D721Med (cell line): ENCODE measurements at regions not wholly inside any gene's neighbourhood (a gene's known extent, or its start where the extent isn't known, plus 50 kb on each side); places are given as distances from the start of the nearest gene placed in this dataset.
"Not testable (repeated sequence)": the region's sequence is repeated elsewhere in the genome, so short reads cannot be mapped to it uniquely, and the experiment has no call there.

Experiments used
- DNase-seq: peaks from one replicate; pipeline ENCODE4 v3.0.0; 2011; ENCODE audit warnings: low spot score; ENCODE audit not compliant: insufficient read length
- FAIRE-seq: peaks from 2 replicates; lab custom pipeline; 2011; peaks lifted over from hg19 to GRCh38; lab: Jason Lieb, UNC
- TF ChIP-seq, protein P1 (sequence below): IDR thresholded peaks from 2 replicates; pipeline ENCODE4 v1.5.1; 2012; ENCODE audit warnings: mild to moderate bottlenecking, control low read depth; ENCODE audit not compliant: insufficient read depth; ENCODE audit errors: missing control alignments

DNA sequence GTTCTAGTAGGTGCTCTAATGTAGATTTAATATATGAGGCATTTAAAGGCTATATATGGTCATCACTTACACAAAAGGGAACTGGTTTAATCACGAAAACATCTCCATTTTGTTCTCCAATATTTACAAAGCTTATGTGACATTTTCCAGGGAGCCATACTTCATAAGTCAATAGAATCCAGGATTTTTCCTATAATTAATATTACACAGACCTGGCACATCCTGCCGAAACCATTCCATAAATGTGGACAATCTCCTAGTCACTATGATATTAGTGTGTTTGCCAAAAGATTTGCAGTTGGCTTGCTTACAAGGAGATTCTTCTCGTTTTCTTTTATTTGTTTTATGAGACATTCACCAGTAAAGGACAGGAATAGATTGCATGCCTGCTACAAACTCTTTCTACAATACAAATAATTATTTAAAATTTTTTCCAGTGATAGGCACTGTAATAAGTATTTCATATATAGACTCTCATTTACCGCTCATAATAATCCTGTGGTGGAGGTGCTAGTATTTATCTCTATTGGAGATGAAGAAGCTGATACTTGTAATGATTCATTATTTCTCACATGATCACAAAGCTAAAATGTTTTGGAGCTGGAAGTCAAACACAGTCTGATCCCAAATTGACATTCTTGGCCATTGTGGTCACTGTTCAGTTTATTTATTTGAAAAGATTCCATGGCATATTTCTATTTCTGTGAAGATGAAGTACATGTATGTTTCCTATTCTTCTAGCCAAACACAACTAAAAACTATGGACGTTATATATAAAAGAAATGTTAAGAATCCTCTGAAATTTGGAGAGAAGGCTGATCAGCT, 597.0 kb downstream of the HTR1B start:
- FAIRE-seq, result no peak
- DNase-seq, result no peak
- TF ChIP-seq, protein P1, sequence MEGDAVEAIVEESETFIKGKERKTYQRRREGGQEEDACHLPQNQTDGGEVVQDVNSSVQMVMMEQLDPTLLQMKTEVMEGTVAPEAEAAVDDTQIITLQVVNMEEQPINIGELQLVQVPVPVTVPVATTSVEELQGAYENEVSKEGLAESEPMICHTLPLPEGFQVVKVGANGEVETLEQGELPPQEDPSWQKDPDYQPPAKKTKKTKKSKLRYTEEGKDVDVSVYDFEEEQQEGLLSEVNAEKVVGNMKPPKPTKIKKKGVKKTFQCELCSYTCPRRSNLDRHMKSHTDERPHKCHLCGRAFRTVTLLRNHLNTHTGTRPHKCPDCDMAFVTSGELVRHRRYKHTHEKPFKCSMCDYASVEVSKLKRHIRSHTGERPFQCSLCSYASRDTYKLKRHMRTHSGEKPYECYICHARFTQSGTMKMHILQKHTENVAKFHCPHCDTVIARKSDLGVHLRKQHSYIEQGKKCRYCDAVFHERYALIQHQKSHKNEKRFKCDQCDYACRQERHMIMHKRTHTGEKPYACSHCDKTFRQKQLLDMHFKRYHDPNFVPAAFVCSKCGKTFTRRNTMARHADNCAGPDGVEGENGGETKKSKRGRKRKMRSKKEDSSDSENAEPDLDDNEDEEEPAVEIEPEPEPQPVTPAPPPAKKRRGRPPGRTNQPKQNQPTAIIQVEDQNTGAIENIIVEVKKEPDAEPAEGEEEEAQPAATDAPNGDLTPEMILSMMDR, result no peak

DNA sequence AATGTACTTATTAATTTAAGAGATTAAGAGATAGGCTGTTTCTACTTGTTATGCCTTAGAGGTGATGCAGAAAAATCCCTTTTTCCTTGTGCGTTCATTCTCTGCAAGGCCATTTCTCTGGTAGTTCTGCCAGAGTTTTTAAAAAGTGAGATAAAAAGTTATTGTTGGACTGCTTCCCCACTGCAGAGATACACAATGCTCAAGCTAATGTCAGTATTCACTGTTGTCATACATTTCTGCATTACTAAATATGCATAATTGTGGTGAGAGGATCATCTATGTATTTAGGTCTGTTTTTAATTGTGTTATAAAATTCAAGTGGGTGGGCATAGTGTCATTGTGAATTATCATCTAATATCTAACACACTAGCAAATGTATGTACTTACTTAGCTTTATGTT, 600.4 kb downstream of the HTR1B start:
- FAIRE-seq (no peak), DNase-seq (no peak)
- TF ChIP-seq, protein P1, result no peak

DNA sequence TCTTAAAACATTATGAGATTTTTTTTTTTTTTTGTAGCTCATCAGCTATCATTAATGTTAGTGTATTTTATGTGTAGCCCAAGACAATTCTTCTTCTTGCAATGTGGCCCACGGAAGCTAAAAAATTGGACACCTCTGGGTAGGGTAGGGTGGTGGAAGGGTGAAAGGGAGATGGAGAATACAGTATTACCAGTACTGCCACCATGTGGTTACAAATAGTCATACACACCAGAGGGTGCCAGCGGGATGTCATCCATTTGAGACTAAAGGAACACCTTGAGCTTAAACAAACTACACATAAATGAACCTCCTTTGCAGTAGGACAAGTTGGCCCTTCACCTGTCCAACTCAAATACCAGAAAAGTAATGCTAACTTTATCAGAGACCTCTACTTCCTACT, 601.9 kb downstream of the HTR1B start:
- no peak for DNase-seq
- TF ChIP-seq, protein P1, result peak; percentile 20
- FAIRE-seq, result no peak

DNA sequence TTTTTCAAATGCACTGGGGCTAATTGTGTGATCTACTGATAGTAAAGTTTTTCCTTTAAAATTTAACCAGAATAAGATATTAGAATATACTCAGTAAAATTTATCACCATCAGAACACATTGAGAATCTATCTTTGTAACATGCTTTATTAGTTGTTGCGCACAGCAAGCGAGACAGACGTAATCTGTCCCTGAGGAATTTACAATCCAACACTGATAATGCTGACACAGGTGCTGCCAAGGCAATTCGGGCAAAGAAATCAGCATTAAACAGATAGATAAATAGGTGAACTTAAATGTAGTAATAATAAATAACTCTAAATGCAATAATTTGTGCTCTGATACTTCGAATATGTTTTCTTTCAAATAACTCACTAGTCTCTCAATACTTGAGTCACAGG, 607.2 kb downstream of the HTR1B start:
- no peak for FAIRE-seq
- TF ChIP-seq, protein P1, result no peak
- no peak for DNase-seq

DNA sequence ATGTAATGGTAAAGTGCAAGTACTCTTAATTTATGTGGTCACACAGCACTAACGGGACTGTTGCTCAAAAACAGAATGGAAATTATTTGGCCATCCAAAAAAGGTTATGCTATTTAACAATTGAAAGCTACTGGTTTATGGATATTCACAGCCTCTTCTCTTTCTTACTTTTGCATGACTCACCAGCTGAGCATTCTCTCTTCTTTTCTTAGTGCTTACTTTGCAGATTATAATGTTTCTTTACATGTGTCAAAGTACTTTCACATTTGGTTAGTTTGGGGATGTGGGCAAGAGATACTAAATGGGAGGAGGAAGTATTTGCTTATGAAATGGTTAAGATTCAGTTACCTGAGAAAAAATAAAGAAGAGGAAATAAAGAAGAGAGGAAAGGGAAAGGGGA, 610.5 kb downstream of the HTR1B start:
- TF ChIP-seq, protein P1, result no peak
- FAIRE-seq, result no peak
- DNase-seq, result no peak

DNA sequence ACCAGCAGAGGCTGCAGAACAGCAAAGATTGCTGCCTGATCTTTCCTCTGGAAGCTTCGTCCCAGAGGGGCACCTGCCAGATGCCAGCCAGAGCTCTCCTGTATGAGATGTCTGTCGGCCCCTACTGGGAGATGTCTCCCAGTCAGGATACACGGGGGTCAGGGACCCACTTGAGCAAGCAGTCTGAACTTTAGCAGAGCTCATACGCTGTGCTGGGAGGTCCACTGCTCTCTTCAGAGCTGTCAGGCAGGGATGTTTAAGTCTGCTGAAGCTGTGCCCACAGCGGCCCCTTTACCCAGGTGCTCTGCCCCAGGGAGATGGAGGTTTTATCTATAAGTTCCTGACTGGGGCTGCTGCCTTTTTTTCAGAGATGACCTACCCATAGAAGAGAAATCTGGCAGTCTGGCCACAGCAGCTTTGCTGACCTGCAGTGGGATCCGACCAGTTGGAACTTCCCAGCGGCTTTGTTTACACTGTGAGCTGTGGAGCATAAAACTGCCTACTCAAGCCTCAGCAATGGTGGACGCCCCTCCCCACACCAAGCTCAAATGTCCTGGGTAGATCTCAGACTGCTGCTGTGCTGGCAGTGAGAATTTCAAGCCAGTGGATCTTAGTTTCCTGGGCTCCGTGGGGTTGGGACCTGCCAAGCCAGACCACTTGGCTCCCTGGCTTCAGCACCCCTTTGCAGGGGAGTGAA, 613.9 kb downstream of the HTR1B start:
- DNase-seq, FAIRE-seq: not testable (repeated sequence)

DNA sequence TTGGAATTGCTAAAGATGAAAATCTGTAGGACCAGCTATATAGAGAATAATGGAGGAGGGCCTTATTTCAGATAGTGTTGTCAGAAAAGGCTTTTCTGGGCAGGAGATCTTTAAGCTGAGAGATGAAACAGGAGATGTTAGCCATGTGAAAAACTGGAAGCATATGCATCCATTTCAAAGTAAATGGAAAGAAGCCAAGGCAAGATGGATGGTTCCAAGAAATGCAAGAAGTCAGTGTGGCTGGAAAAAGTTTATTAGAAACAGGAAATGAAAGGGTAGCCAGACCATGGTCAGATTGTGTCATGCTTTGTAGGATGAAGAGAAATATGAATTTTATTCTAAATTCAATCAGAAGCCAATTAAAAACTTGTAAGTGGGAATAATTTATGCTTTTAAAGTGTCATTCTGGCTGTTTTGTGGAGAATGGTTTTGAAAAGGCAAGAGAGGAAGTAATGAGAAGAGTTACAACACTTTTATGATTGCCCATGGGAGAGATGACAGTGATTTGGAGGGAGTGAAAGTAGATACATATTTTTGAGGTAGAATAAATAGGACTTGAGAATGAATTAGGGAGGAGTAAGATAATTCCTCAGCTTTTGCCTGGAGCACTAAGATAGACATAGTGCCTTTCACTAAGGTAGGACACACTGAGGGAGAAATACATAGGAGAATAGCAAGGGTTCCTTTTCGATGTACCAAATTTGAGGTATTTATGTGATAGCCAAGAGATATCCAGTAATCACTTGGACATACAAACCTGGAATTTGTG, 620.1 kb downstream of the HTR1B start:
- DNase-seq (no peak), FAIRE-seq (no peak)
- TF ChIP-seq, protein P1, result no peak
